ENCODE measurements at regions not wholly inside any gene's neighbourhood (a gene's known extent, or its start where the extent isn't known, plus 50 kb on each side); places are given as distances from the start of the nearest gene placed in this dataset.

- no peak for TF ChIP-seq CTCF (IDR thresholded peaks at IDR 0.05; ENCODE audit: unreplicated experiment)
- POLR2A ChIA-PET = no interaction called here
- BruUV-seq (replicated peaks) = no TSS peak
Observed at GRCh38 chr10:56920601-56921261, 559.7 kb upstream of the ZWINT start.

GRCh38 chr10:56912043-56912442, 551.0 kb upstream of the ZWINT start:
- no TSS peak for BruUV-seq (replicated peaks)
- POLR2A ChIA-PET = no interaction called here
- Mint-ChIP-seq H3K4me1 (ENCODE audit: insufficient read depth, unreplicated experiment) (no peaks in the 10 kb centered on the region), H3K4me3 (ENCODE audit: unreplicated experiment) (no peak overlapping the region), H3K27ac (ENCODE audit: low read depth, unreplicated experiment) (no peak overlapping the region), H3K9me3 (ENCODE audit: unreplicated experiment) (no peaks in the 10 kb centered on the region), H3K36me3 (ENCODE audit: insufficient read depth, unreplicated experiment) (no peaks in the 10 kb centered on the region), H3K27me3 (ENCODE audit: insufficient read depth, unreplicated experiment) (no peaks in the 10 kb centered on the region)
- no peak for DNase-seq (ENCODE audit: unreplicated experiment)
- intact Hi-C loops (cut with micrococcal nuclease) = no loop called here
- TF ChIP-seq CTCF (IDR thresholded peaks at IDR 0.05; ENCODE audit: unreplicated experiment) = no peak
- CTCF ChIA-PET = interaction anchor here (0.6 kb wide), 1 partner anchor 594 kb away, joined by 3 read pairs; no protein-coding TSS in a partner anchor

More at GRCh38 chr10:56920601-56921261, 559.7 kb upstream of the ZWINT start:
- Mint-ChIP-seq H3K27me3 (ENCODE audit: insufficient read depth, unreplicated experiment) (no peaks in the 10 kb centered on the region), H3K9me3 (ENCODE audit: unreplicated experiment) (peaks cover 14% of the 10 kb centered on the region), H3K36me3 (ENCODE audit: insufficient read depth, unreplicated experiment) (no peaks in the 10 kb centered on the region), H3K4me1 (ENCODE audit: insufficient read depth, unreplicated experiment) (no peaks in the 10 kb centered on the region), H3K27ac (ENCODE audit: low read depth, unreplicated experiment) (no peak overlapping the region), H3K4me3 (ENCODE audit: unreplicated experiment) (no peak overlapping the region)
- intact Hi-C loops (cut with micrococcal nuclease) = no loop called here
- DNase-seq (ENCODE audit: unreplicated experiment) = no peak
- CTCF ChIA-PET = no interaction called here

GRCh38 chr10:56905051-56905450, 544.0 kb upstream of the ZWINT start:
- Mint-ChIP-seq H3K36me3 (ENCODE audit: insufficient read depth, unreplicated experiment) (no peaks in the 10 kb centered on the region), H3K9me3 (ENCODE audit: unreplicated experiment) (no peaks in the 10 kb centered on the region), H3K27me3 (ENCODE audit: insufficient read depth, unreplicated experiment) (no peaks in the 10 kb centered on the region), H3K4me3 (ENCODE audit: unreplicated experiment) (no peak overlapping the region), H3K4me1 (ENCODE audit: insufficient read depth, unreplicated experiment) (no peaks in the 10 kb centered on the region), H3K27ac (ENCODE audit: low read depth, unreplicated experiment) (no peak overlapping the region)
- intact Hi-C loops (cut with micrococcal nuclease) = no loop called here
- ChIA-PET POLR2A (no interaction called here), CTCF (interaction anchor here (0.6 kb wide), 1 partner anchor 306 kb away, joined by 3 read pairs; no protein-coding TSS in a partner anchor)
- no TSS peak for BruUV-seq (replicated peaks)
- TF ChIP-seq CTCF (IDR thresholded peaks at IDR 0.05; ENCODE audit: unreplicated experiment) = no peak
- no peak for DNase-seq (ENCODE audit: unreplicated experiment)

- no peak overlapping the region for H3K4me3 Mint-ChIP-seq (ENCODE audit: unreplicated experiment)
- POLR2A ChIA-PET = no interaction called here
- peaks cover 16% of the 10 kb centered on the region for H3K27me3 Mint-ChIP-seq (ENCODE audit: insufficient read depth, unreplicated experiment)
- H3K36me3 Mint-ChIP-seq (ENCODE audit: insufficient read depth, unreplicated experiment) = no peaks in the 10 kb centered on the region
- CTCF ChIA-PET = no interaction called here
- no peaks in the 10 kb centered on the region for H3K9me3 Mint-ChIP-seq (ENCODE audit: unreplicated experiment)
- BruUV-seq (replicated peaks) = no TSS peak
- H3K27ac Mint-ChIP-seq (ENCODE audit: low read depth, unreplicated experiment) = no peak overlapping the region
- no peak for TF ChIP-seq CTCF (IDR thresholded peaks at IDR 0.05; ENCODE audit: unreplicated experiment)
- DNase-seq (ENCODE audit: unreplicated experiment) = no peak
- H3K4me1 Mint-ChIP-seq (ENCODE audit: insufficient read depth, unreplicated experiment) = no peaks in the 10 kb centered on the region
- intact Hi-C loops (cut with micrococcal nuclease) = no loop called here
Observed at GRCh38 chr10:56902554-56902953, 541.5 kb upstream of the ZWINT start.

All from MCF 10A (cell line).